Keratinocyte (primary cell): ENCODE measurements at regions not wholly inside any gene's neighbourhood (a gene's known extent, or its start where the extent isn't known, plus 50 kb on each side); places are given as distances from the start of the nearest gene placed in this dataset.

ENCODE experiments used
- DNase-seq: peaks from one replicate; pipeline ENCODE4 v3.0.0-alpha.2; 2011; ENCODE audit warnings: low read depth, missing footprints, low spot score
- FAIRE-seq: peaks from 2 replicates; lab custom pipeline; 2011; peaks lifted over from hg19 to GRCh38; lab: Jason Lieb, UNC
- H2AFZ ChIP-seq: 2 replicates; pipeline ENCODE4 v1.6.0; 2012; ENCODE audit warnings: low read length, control low read depth, inconsistent platforms; ENCODE audit not compliant: control insufficient read depth
- H3K27ac ChIP-seq: 2 replicates; pipeline ENCODE4 v1.5.1; 2011; ENCODE audit warnings: low read length; ENCODE audit not compliant: control insufficient read depth, insufficient read depth
- H3K27me3 ChIP-seq: 3 replicates; pipeline ENCODE4 v1.6.0; 2011; ENCODE audit warnings: low read length; ENCODE audit not compliant: control insufficient read depth, insufficient read depth; ENCODE audit errors: extremely low read depth
- H3K36me3 ChIP-seq, 2 experiments: 2 replicates in 1 of 2; 3 replicates in 1 of 2; pipeline ENCODE4 v1.5.1; 2011; ENCODE audit warnings: low read length in 2 of 2, mild to moderate bottlenecking in 1 of 2; ENCODE audit not compliant: control insufficient read depth in 2 of 2, insufficient read depth in 2 of 2; ENCODE audit errors: extremely low read depth in 1 of 2
- H3K4me1 ChIP-seq: 3 replicates; pipeline ENCODE4 v1.5.1; 2011; ENCODE audit warnings: low read length; ENCODE audit not compliant: control insufficient read depth, insufficient read depth; ENCODE audit errors: extremely low read depth
- H3K4me2 ChIP-seq: 3 replicates; pipeline ENCODE4 v1.6.0; 2011; ENCODE audit warnings: low read depth, low read length; ENCODE audit not compliant: control insufficient read depth, insufficient read depth; ENCODE audit errors: extremely low read depth
- H3K4me3 ChIP-seq, 3 experiments: fragments of 200-600 bp in 1 of 3; sonication (generic) in 1 of 3; 2 replicates in 2 of 3; 3 replicates in 1 of 3; pipeline ENCODE4 v1.5.1; 2011 to 2016; ENCODE audit warnings: low read length in 3 of 3, mild to moderate bottlenecking in 3 of 3, control low read depth in 2 of 3, inconsistent platforms in 1 of 3, low read depth in 1 of 3, mixed read lengths in 1 of 3, mixed run types in 1 of 3, moderate library complexity in 1 of 3; ENCODE audit not compliant: control insufficient read depth in 2 of 3, insufficient read depth in 2 of 3; ENCODE audit errors: extremely low read depth in 1 of 3
- H3K79me2 ChIP-seq: 2 replicates; pipeline ENCODE4 v1.6.0; 2012; ENCODE audit warnings: low read length; ENCODE audit not compliant: control insufficient read depth, insufficient read depth
- H3K9ac ChIP-seq: 3 replicates; pipeline ENCODE4 v1.6.0; 2011; ENCODE audit warnings: low read length; ENCODE audit not compliant: control insufficient read depth, insufficient read depth; ENCODE audit errors: extremely low read depth
- H3K9me1 ChIP-seq: 3 replicates; pipeline ENCODE4 v1.6.0; 2011; ENCODE audit warnings: low read length; ENCODE audit not compliant: control insufficient read depth, insufficient read depth; ENCODE audit errors: extremely low read depth
- H3K9me3 ChIP-seq: 2 replicates; pipeline ENCODE4 v1.5.1; 2012; ENCODE audit warnings: low read depth, low read length; ENCODE audit not compliant: control insufficient read depth
- H4K20me1 ChIP-seq: 3 replicates; pipeline ENCODE4 v1.6.0; 2011; ENCODE audit warnings: low read length; ENCODE audit not compliant: control insufficient read depth, insufficient read depth; ENCODE audit errors: extremely low read depth
- EZH2 ChIP-seq: IDR thresholded peaks from one replicate; pipeline ENCODE4 v1.6.1; 2012; ENCODE audit warnings: inconsistent platforms, mild to moderate bottlenecking, low read length, moderate library complexity
- dilution Hi-C: fragments of 300-500 bp; cut with MboI; formaldehyde crosslinking; loops from one replicate; pipeline ENCODE4 v1.7.0; 2020; ENCODE audit warnings: low sequenced_read_pairs; ENCODE audit not compliant: extremely low pct_ligation_motif_present
- TF ChIP-seq, protein P1 (sequence below), 3 experiments: IDR thresholded peaks in 1 of 3; conservative IDR thresholded peaks in 1 of 3; optimal IDR thresholded peaks in 1 of 3; 2 replicates in 2 of 3; 3 replicates in 1 of 3; pipeline versions ENCODE3 to v1.5.1; 2011; ENCODE audit warnings: low read length in 3 of 3, mild to moderate bottlenecking in 3 of 3, moderate library complexity in 2 of 3, control low read depth in 1 of 3, inconsistent platforms in 1 of 3; ENCODE audit not compliant: insufficient read depth in 2 of 3; ENCODE audit errors: extremely low read depth in 1 of 3

DNA sequence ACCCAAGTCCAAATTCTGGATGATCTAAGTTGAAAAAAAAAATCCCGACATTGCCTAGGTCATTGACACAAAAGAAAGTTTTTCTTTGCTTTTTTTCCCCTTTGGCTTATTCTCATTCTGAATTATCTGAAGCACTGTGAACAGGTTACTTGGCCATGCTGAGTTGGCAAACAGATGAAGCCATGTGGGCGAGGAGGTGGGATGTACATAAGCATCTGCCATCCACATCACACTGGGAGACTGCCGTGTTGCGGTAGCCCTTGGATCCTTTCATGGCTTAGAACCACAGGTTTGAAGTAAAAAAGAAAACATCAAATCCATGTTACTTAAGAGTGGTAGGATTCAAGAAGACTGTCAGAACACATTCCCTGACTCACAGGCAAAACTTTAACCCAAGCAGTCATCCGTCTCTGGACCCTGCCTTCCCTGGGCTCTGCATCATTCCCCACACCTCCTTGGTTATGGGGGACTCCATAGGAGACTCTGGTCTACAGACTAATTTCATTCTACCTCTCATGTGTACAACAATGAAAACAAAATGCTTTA is 242.5 kb upstream of the SERP2 start:
- Histone ChIP-seq H3K9me3 (no peaks in the 10 kb centered on the region), H3K9ac (no peak overlapping the region), H3K27me3 (no peaks in the 10 kb centered on the region), H3K4me2 (no peak overlapping the region), H3K36me3 (no peaks in the 10 kb centered on the region), H4K20me1 (no peaks in the 10 kb centered on the region), H3K4me3 (no peak overlapping the region), H3K9me1 (no peaks in the 10 kb centered on the region), H3K27ac (no peak overlapping the region), H3K4me1 (no peaks in the 10 kb centered on the region), H2AFZ (no peak overlapping the region), H3K79me2 (no peaks in the 10 kb centered on the region)
- TF ChIP-seq, protein P1, sequence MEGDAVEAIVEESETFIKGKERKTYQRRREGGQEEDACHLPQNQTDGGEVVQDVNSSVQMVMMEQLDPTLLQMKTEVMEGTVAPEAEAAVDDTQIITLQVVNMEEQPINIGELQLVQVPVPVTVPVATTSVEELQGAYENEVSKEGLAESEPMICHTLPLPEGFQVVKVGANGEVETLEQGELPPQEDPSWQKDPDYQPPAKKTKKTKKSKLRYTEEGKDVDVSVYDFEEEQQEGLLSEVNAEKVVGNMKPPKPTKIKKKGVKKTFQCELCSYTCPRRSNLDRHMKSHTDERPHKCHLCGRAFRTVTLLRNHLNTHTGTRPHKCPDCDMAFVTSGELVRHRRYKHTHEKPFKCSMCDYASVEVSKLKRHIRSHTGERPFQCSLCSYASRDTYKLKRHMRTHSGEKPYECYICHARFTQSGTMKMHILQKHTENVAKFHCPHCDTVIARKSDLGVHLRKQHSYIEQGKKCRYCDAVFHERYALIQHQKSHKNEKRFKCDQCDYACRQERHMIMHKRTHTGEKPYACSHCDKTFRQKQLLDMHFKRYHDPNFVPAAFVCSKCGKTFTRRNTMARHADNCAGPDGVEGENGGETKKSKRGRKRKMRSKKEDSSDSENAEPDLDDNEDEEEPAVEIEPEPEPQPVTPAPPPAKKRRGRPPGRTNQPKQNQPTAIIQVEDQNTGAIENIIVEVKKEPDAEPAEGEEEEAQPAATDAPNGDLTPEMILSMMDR (optimal IDR thresholded peaks at IDR 0.05 in 1 of 3, IDR thresholded peaks at IDR 0.05 in 1 of 3, conservative IDR thresholded peaks at IDR 0.05 in 1 of 3; ENCODE audit: extremely low read depth in 1 of 3, insufficient read depth in 2 of 3, low read length in 3 of 3) = no peak
- no peak for TF ChIP-seq EZH2
- FAIRE-seq (no peak), DNase-seq (no peak)
- dilution Hi-C loops = no loop called here

DNA sequence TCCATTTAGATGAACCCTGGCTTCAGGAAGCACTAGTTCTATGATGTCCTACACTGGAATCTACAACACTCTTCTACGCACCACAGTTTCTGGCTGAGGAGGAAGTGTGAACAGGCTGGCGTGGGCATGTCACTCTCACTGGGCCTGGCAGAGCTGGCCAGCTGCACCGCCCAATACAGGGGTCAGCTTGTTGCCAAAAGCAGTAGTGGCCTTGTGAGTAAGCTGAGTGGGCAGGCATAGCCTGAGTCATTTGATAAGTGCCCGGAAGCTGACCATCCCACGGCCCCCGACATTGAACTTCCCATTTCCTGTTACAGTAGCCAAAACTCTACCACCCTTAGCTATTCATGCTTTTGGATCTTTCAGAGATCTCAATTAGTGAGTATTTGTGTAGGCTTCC is 240.9 kb upstream of the SERP2 start:
- Histone ChIP-seq H3K4me1 (no peaks in the 10 kb centered on the region), H3K4me2 (no peak overlapping the region), H3K27ac (no peak overlapping the region), H4K20me1 (no peaks in the 10 kb centered on the region), H3K4me3 (no peak overlapping the region), H3K36me3 (no peaks in the 10 kb centered on the region), H3K79me2 (no peaks in the 10 kb centered on the region), H3K9me1 (no peaks in the 10 kb centered on the region), H3K9ac (no peak overlapping the region), H3K9me3 (no peaks in the 10 kb centered on the region), H3K27me3 (no peaks in the 10 kb centered on the region), H2AFZ (no peak overlapping the region)
- FAIRE-seq = no peak
- dilution Hi-C loops = no loop called here
- TF ChIP-seq, protein P1 (optimal IDR thresholded peaks at IDR 0.05 in 1 of 3, IDR thresholded peaks at IDR 0.05 in 1 of 3, conservative IDR thresholded peaks at IDR 0.05 in 1 of 3; ENCODE audit: extremely low read depth in 1 of 3, insufficient read depth in 2 of 3, low read length in 3 of 3) = no peak
- TF ChIP-seq EZH2 = no peak
- no peak for DNase-seq
